HUES48 (cell line): ENCODE measurements at regions not wholly inside any gene's neighbourhood (a gene's known extent, or its start where the extent isn't known, plus 50 kb on each side); places are given as distances from the start of the nearest gene placed in this dataset.
A peak's percentile ranks its signal among the peaks of the same experiment; 100 is the strongest.

Experiments
- H3K27ac ChIP-seq: one replicate; pipeline ENCODE4 v1.7.0; 2013; ENCODE audit warnings: low read depth, low read length, inconsistent platforms
- H3K27me3 ChIP-seq: 2 replicates; pipeline ENCODE4 v1.6.1; 2013; ENCODE audit warnings: mild to moderate bottlenecking, low read length; ENCODE audit not compliant: control insufficient read depth, insufficient read depth
- H3K36me3 ChIP-seq: 2 replicates; pipeline ENCODE4 v1.6.1; 2013; ENCODE audit warnings: low read length; ENCODE audit not compliant: control insufficient read depth, insufficient read depth
- H3K4me1 ChIP-seq: 2 replicates; pipeline ENCODE4 v1.6.1; 2013; ENCODE audit warnings: mild to moderate bottlenecking, low read length; ENCODE audit not compliant: control insufficient read depth, insufficient read depth
- H3K4me3 ChIP-seq: 2 replicates; pipeline ENCODE4 v1.5.1; 2013; ENCODE audit warnings: mild to moderate bottlenecking, low read depth, low read length
- H3K9ac ChIP-seq: 2 replicates; pipeline ENCODE4 v1.6.1; 2013; ENCODE audit warnings: mild to moderate bottlenecking, low read depth, low read length, moderate library complexity
- H3K9me3 ChIP-seq: 2 replicates; pipeline ENCODE4 v1.6.1; 2013; ENCODE audit warnings: low read length; ENCODE audit not compliant: control insufficient read depth, insufficient read depth

GRCh38 chr6:139990026-139990686 is 615.7 kb upstream of the CITED2 start:
- no peaks in the 10 kb centered on the region for H3K36me3 ChIP-seq
- H3K4me1 ChIP-seq, result no peaks in the 10 kb centered on the region; the same call in 1 of the 2 replicates
- H3K9me3 ChIP-seq, result no peaks in the 10 kb centered on the region
- no peak overlapping the region for H3K4me3 ChIP-seq
- no peak overlapping the region for H3K27ac ChIP-seq
- no peaks in the 10 kb centered on the region for H3K27me3 ChIP-seq
- no peak overlapping the region for H3K9ac ChIP-seq

- peaks cover under 1% of the 10 kb centered on the region; the same call in 1 of the 2 replicates for H3K4me1 ChIP-seq
- H3K36me3 ChIP-seq, result no peaks in the 10 kb centered on the region
- no peaks in the 10 kb centered on the region for H3K27me3 ChIP-seq
- H3K27ac ChIP-seq, result no peak overlapping the region
- H3K9me3 ChIP-seq, result no peaks in the 10 kb centered on the region
- no peak overlapping the region for H3K4me3 ChIP-seq
- H3K9ac ChIP-seq, result no peak overlapping the region
Observed at GRCh38 chr6:139988685-139989084, 614.2 kb upstream of the CITED2 start.

GRCh38 chr6:139987091-139987490 is 612.6 kb upstream of the CITED2 start:
- no peaks in the 10 kb centered on the region for H3K27me3 ChIP-seq
- no peak overlapping the region for H3K4me3 ChIP-seq
- no peak overlapping the region for H3K9ac ChIP-seq
- H3K9me3 ChIP-seq, result no peaks in the 10 kb centered on the region
- peaks cover 17% of the 10 kb centered on the region for H3K4me1 ChIP-seq
- H3K27ac ChIP-seq, result no peak overlapping the region
- no peaks in the 10 kb centered on the region for H3K36me3 ChIP-seq

- Histone ChIP-seq H3K9me3 (no peaks in the 10 kb centered on the region), H3K4me3 (no peak overlapping the region), H3K27me3 (no peaks in the 10 kb centered on the region), H3K9ac (no peak overlapping the region), H3K4me1 (peaks cover 25% of the 10 kb centered on the region), H3K27ac (no peak overlapping the region), H3K36me3 (no peaks in the 10 kb centered on the region)
Observed at GRCh38 chr6:139985236-139985815, 610.9 kb upstream of the CITED2 start.

- Histone ChIP-seq H3K9ac (no peak overlapping the region), H3K4me1 (peaks cover 25% of the 10 kb centered on the region), H3K36me3 (no peaks in the 10 kb centered on the region), H3K9me3 (no peaks in the 10 kb centered on the region), H3K27ac (no peak overlapping the region), H3K27me3 (no peaks in the 10 kb centered on the region), H3K4me3 (no peak overlapping the region)
Observed at GRCh38 chr6:139984317-139984716, 609.9 kb upstream of the CITED2 start.

GRCh38 chr6:139983555-139984276 is 609.3 kb upstream of the CITED2 start:
- Histone ChIP-seq H3K36me3 (no peaks in the 10 kb centered on the region), H3K27ac (no peak overlapping the region), H3K4me3 (no peak overlapping the region), H3K4me1 (peaks cover 25% of the 10 kb centered on the region), H3K9me3 (no peaks in the 10 kb centered on the region), H3K27me3 (no peaks in the 10 kb centered on the region), H3K9ac (no peak overlapping the region)

- no peak overlapping the region for H3K9ac ChIP-seq
- H3K4me1 ChIP-seq, result peaks cover 25% of the 10 kb centered on the region
- no peaks in the 10 kb centered on the region for H3K27me3 ChIP-seq
- H3K27ac ChIP-seq, result peak overlapping the region; percentile 76
- no peaks in the 10 kb centered on the region for H3K9me3 ChIP-seq
- H3K4me3 ChIP-seq, result no peak overlapping the region
- no peaks in the 10 kb centered on the region for H3K36me3 ChIP-seq
Observed at GRCh38 chr6:139982652-139983295, 608.3 kb upstream of the CITED2 start.

- Histone ChIP-seq H3K27ac (peak overlapping the region; percentile 76), H3K27me3 (no peaks in the 10 kb centered on the region), H3K4me3 (no peak overlapping the region), H3K9ac (no peak overlapping the region), H3K4me1 (peaks cover 25% of the 10 kb centered on the region), H3K9me3 (no peaks in the 10 kb centered on the region), H3K36me3 (no peaks in the 10 kb centered on the region)
Observed at GRCh38 chr6:139982195-139982594, 607.7 kb upstream of the CITED2 start.

- no peaks in the 10 kb centered on the region for H3K36me3 ChIP-seq
- H3K27ac ChIP-seq, result peak overlapping the region; percentile 76
- no peak overlapping the region for H3K4me3 ChIP-seq
- H3K9me3 ChIP-seq, result no peaks in the 10 kb centered on the region
- no peak overlapping the region for H3K9ac ChIP-seq
- no peaks in the 10 kb centered on the region for H3K27me3 ChIP-seq
- peaks cover 25% of the 10 kb centered on the region for H3K4me1 ChIP-seq
Observed at GRCh38 chr6:139981768-139982181, 607.3 kb upstream of the CITED2 start.

GRCh38 chr6:139981066-139981624 is 606.7 kb upstream of the CITED2 start:
- Histone ChIP-seq H3K4me1 (peaks cover 25% of the 10 kb centered on the region), H3K27me3 (no peaks in the 10 kb centered on the region), H3K4me3 (no peak overlapping the region), H3K36me3 (no peaks in the 10 kb centered on the region), H3K27ac (peak overlapping the region; percentile 76), H3K9ac (no peak overlapping the region), H3K9me3 (no peaks in the 10 kb centered on the region)
